Breast epithelium (tissue), 4 donors: ENCODE measurements at regions not wholly inside any gene's neighbourhood (a gene's known extent, or its start where the extent isn't known, plus 50 kb on each side); places are given as distances from the start of the nearest gene placed in this dataset.
A peak's percentile ranks its signal among the peaks of the same experiment; 100 is the strongest.

Experiments used
- DNase-seq, 2 donors: peaks; one replicate each; pipeline ENCODE4 v3.0.0-alpha.2; 2019; ENCODE audit warnings: low spot score in 2 of 2
- H3K27ac ChIP-seq, 2 donors: fragments of 200-600 bp; sonication (generic) in 1 of 2; one replicate each; pipeline ENCODE4 v1.5.1; 2016 to 2019; ENCODE audit warnings: mild to moderate bottlenecking in 1 of 2
- H3K27me3 ChIP-seq, 2 donors: fragments of 200-600 bp; sonication (generic) in 1 of 2; one replicate each; pipeline versions ENCODE4 v1.5.1 to v1.6.0; 2017 to 2019; ENCODE audit warnings: control low read depth in 1 of 2, mild to moderate bottlenecking in 1 of 2
- H3K36me3 ChIP-seq: fragments of 200-600 bp; one replicate; pipeline ENCODE4 v1.5.1; 2019
- H3K4me1 ChIP-seq, 2 donors: fragments of 200-600 bp; sonication (generic); one replicate each; pipeline ENCODE4 v1.5.1; 2016 to 2019; ENCODE audit warnings: control low read depth in 1 of 2
- H3K4me3 ChIP-seq, 3 donors: fragments of 200-600 bp; sonication (generic); 1 replicate in 2 of 3; 2 replicates in 1 of 3; pipeline ENCODE4 v1.5.1; 2016 to 2019; ENCODE audit warnings: mild to moderate bottlenecking in 3 of 3, moderate library complexity in 2 of 3
- H3K9me3 ChIP-seq, 2 donors: fragments of 200-600 bp; sonication (generic) in 1 of 2; one replicate each; pipeline ENCODE4 v1.5.1; 2016 to 2019; ENCODE audit warnings: control low read depth in 1 of 2
- CTCF ChIP-seq, 3 donors: fragments of 450-650 bp; IDR thresholded peaks; one replicate each; pipeline ENCODE4 v1.5.1; 2016 to 2017; ENCODE audit warnings: antibody characterized with exemption in 3 of 3, mild to moderate bottlenecking in 3 of 3, moderate library complexity in 3 of 3
- POLR2A ChIP-seq: fragments of 450-650 bp; IDR thresholded peaks from one replicate; pipeline ENCODE4 v1.6.1; 2016; ENCODE audit warnings: antibody characterized with exemption, mild to moderate bottlenecking, moderate library complexity
- POLR2AphosphoS5 ChIP-seq, 3 donors: sonication (generic); formaldehyde crosslinking; IDR thresholded peaks; one replicate each; pipeline ENCODE4 v1.6.1; 2017; ENCODE audit warnings: antibody characterized with exemption in 3 of 3
- intact Hi-C: fragments of 100-400 bp; cut with DNase I; formaldehyde crosslinking; loops from one replicate; pipeline ENCODE4 v1.15.1; 2023; ENCODE audit warnings: low total_unique reads

GRCh38 chr9:95769909-95770433 is 105.5 kb upstream of the ERCC6L2 start:
- intact Hi-C loops = no loop called here

GRCh38 chr9:95769473-95769872 is 106.0 kb upstream of the ERCC6L2 start:
- Histone ChIP-seq H3K4me1 (no peaks in the 10 kb centered on the region), H3K9me3 (no peaks in the 10 kb centered on the region), H3K27ac (no peak overlapping the region), H3K36me3 (no peaks in the 10 kb centered on the region), H3K4me3 (no peak overlapping the region), H3K27me3 (no peaks in the 10 kb centered on the region)
- DNase-seq = no peak
- intact Hi-C loops = no loop called here
- TF ChIP-seq POLR2A (no peak), CTCF (IDR thresholded peaks at IDR 0.05) (no peak), POLR2AphosphoS5 (IDR thresholded peaks at IDR 0.05) (no peak)

More at GRCh38 chr9:95769909-95770433, 105.5 kb upstream of the ERCC6L2 start:
- no peak for DNase-seq
- Histone ChIP-seq H3K9me3 (no peaks in the 10 kb centered on the region), H3K27me3 (no peaks in the 10 kb centered on the region), H3K27ac (no peak overlapping the region), H3K36me3 (no peaks in the 10 kb centered on the region), H3K4me3 (no peak overlapping the region), H3K4me1 (no peaks in the 10 kb centered on the region)
- TF ChIP-seq POLR2AphosphoS5 (IDR thresholded peaks at IDR 0.05) (no peak), CTCF (IDR thresholded peaks at IDR 0.05) (no peak), POLR2A (no peak)

- no peak for TF ChIP-seq POLR2A
- TF ChIP-seq CTCF (IDR thresholded peaks at IDR 0.05) = no peak
- TF ChIP-seq POLR2AphosphoS5 (IDR thresholded peaks at IDR 0.05) = no peak
- intact Hi-C loops = no loop called here
- Histone ChIP-seq H3K4me3 (no peak overlapping the region), H3K4me1 (no peaks in the 10 kb centered on the region), H3K27me3 (no peaks in the 10 kb centered on the region), H3K27ac (no peak overlapping the region), H3K36me3 (no peaks in the 10 kb centered on the region), H3K9me3 (no peaks in the 10 kb centered on the region)
- DNase-seq = no peak
Measured at GRCh38 chr9:95766906-95767305, 108.6 kb upstream of the ERCC6L2 start.

GRCh38 chr9:95764533-95765319 is 110.8 kb upstream of the ERCC6L2 start:
- H3K36me3 ChIP-seq = no peaks in the 10 kb centered on the region
- H3K4me3 ChIP-seq = peak overlapping the region in 2 of 3 donors; percentile 12 to 18
- no peaks in the 10 kb centered on the region for H3K27me3 ChIP-seq
- intact Hi-C loops = no loop called here
- TF ChIP-seq CTCF (IDR thresholded peaks at IDR 0.05) (no peak), POLR2A (no peak), POLR2AphosphoS5 (IDR thresholded peaks at IDR 0.05) (no peak)
- H3K27ac ChIP-seq = peak overlapping the region; percentile 19 to 45
- no peaks in the 10 kb centered on the region for H3K9me3 ChIP-seq
- peak in 1 of 2 donors; percentile 37 for DNase-seq
- no peaks in the 10 kb centered on the region for H3K4me1 ChIP-seq

- TF ChIP-seq CTCF (IDR thresholded peaks at IDR 0.05) (no peak), POLR2AphosphoS5 (IDR thresholded peaks at IDR 0.05) (no peak), POLR2A (no peak)
- H3K4me1 ChIP-seq = no peaks in the 10 kb centered on the region
- intact Hi-C loops = no loop called here
- no peak overlapping the region for H3K4me3 ChIP-seq
- DNase-seq = no peak
- no peaks in the 10 kb centered on the region for H3K36me3 ChIP-seq
- H3K27ac ChIP-seq = peak overlapping the region in 1 of 2 donors; percentile 45
- no peaks in the 10 kb centered on the region for H3K27me3 ChIP-seq
- no peaks in the 10 kb centered on the region for H3K9me3 ChIP-seq
Measured at GRCh38 chr9:95763983-95764382, 111.5 kb upstream of the ERCC6L2 start.
